Islet of Langerhans (tissue), 1 donor: ENCODE measurements at regions not wholly inside any gene's neighbourhood (a gene's known extent, or its start where the extent isn't known, plus 50 kb on each side); places are given as distances from the start of the nearest gene placed in this dataset.

Source experiments
- FAIRE-seq: peaks from one replicate; lab custom pipeline; 2011; peaks lifted over from hg19 to GRCh38; lab: Jason Lieb, UNC

GRCh38 chr1:80892539-80892938 lies 908.2 kb upstream of the ADGRL2 start:
- no peak for FAIRE-seq

GRCh38 chr1:80891871-80892270 lies 908.9 kb upstream of the ADGRL2 start:
- no peak for FAIRE-seq

GRCh38 chr1:80882553-80882952 lies 918.2 kb upstream of the ADGRL2 start:
- FAIRE-seq, result peak; percentile 13

- FAIRE-seq, result no peak
Observed at GRCh38 chr1:80878343-80878742, 922.4 kb upstream of the ADGRL2 start.

GRCh38 chr1:80876035-80876434 lies 924.7 kb upstream of the ADGRL2 start:
- no peak for FAIRE-seq

GRCh38 chr1:80869299-80869698 lies 931.4 kb upstream of the ADGRL2 start:
- no peak for FAIRE-seq

GRCh38 chr1:80847904-80848303 lies 952.8 kb upstream of the ADGRL2 start:
- no peak for FAIRE-seq

GRCh38 chr1:80846966-80847365 lies 953.8 kb upstream of the ADGRL2 start:
- no peak for FAIRE-seq

GRCh38 chr1:80842796-80843195 lies 957.9 kb upstream of the ADGRL2 start:
- no peak for FAIRE-seq

- no peak for FAIRE-seq
Observed at GRCh38 chr1:80841261-80841660, 959.5 kb upstream of the ADGRL2 start.

GRCh38 chr1:80837066-80837465 lies 963.7 kb upstream of the ADGRL2 start:
- FAIRE-seq, result no peak

- no peak for FAIRE-seq
Observed at GRCh38 chr1:80836505-80836904, 964.2 kb upstream of the ADGRL2 start.

GRCh38 chr1:80827666-80828065 lies 973.1 kb upstream of the ADGRL2 start:
- no peak for FAIRE-seq

GRCh38 chr1:80825067-80825466 lies 975.7 kb upstream of the ADGRL2 start:
- no peak for FAIRE-seq

- peak; percentile 41 for FAIRE-seq
Observed at GRCh38 chr1:80818211-80818610, 982.5 kb upstream of the ADGRL2 start.

- FAIRE-seq, result no peak
Observed at GRCh38 chr1:80807981-80808380, 992.8 kb upstream of the ADGRL2 start.

GRCh38 chr1:80806431-80806830 lies 994.3 kb upstream of the ADGRL2 start:
- no peak for FAIRE-seq

- FAIRE-seq, result no peak
Observed at GRCh38 chr1:80801695-80802094, 999.0 kb upstream of the ADGRL2 start.

- FAIRE-seq, result no peak
Observed at GRCh38 chr1:80799457-80799856, 1001.3 kb upstream of the ADGRL2 start.

- FAIRE-seq, result no peak
Observed at GRCh38 chr1:80779275-80779674, 1021.5 kb upstream of the ADGRL2 start.

- FAIRE-seq, result no peak
Observed at GRCh38 chr1:80778094-80778840, 1022.5 kb upstream of the ADGRL2 start.

GRCh38 chr1:80776266-80776665 lies 1024.5 kb upstream of the ADGRL2 start:
- no peak for FAIRE-seq

GRCh38 chr1:80769208-80769750 lies 1031.5 kb upstream of the ADGRL2 start:
- no peak for FAIRE-seq

- FAIRE-seq, result no peak
Observed at GRCh38 chr1:80767711-80768110, 1033.0 kb upstream of the ADGRL2 start.
